ENCODE measurements at regions not wholly inside any gene's neighbourhood (a gene's known extent, or its start where the extent isn't known, plus 50 kb on each side); places are given as distances from the start of the nearest gene placed in this dataset.

GRCh38 chr2:64349131-64349530, 104.8 kb upstream of the LGALSL start:
- TF ChIP-seq CTCF (IDR thresholded peaks at IDR 0.05), result no peak
- no peak for TF ChIP-seq POLR2A (IDR thresholded peaks at IDR 0.05)

Measured in Peyer's patch (tissue), 4 donors.